Muscle layer of duodenum (tissue), 2 donors: ENCODE measurements at regions not wholly inside any gene's neighbourhood (a gene's known extent, or its start where the extent isn't known, plus 50 kb on each side); places are given as distances from the start of the nearest gene placed in this dataset.
"Not testable (repeated sequence)": the region's sequence is repeated elsewhere in the genome, so short reads cannot be mapped to it uniquely, and the experiment has no call there.

Experiments used
- H3K27ac ChIP-seq: one replicate; pipeline ENCODE4 v1.7.0; 2013; ENCODE audit warnings: mild to moderate bottlenecking, low read length
- H3K27me3 ChIP-seq: one replicate; pipeline ENCODE4 v1.7.0; 2013; ENCODE audit warnings: low read depth, mild to moderate bottlenecking, control low read depth, low read length
- H3K36me3 ChIP-seq, 2 donors: one replicate each; pipeline ENCODE4 v1.7.0; 2013; ENCODE audit warnings: low read length in 2 of 2, control low read depth in 1 of 2, mild to moderate bottlenecking in 1 of 2; ENCODE audit not compliant: insufficient read depth in 2 of 2, control insufficient read depth in 1 of 2
- H3K4me1 ChIP-seq, 2 donors: one replicate each; pipeline ENCODE4 v1.7.0; 2013; ENCODE audit warnings: low read length in 2 of 2, mild to moderate bottlenecking in 2 of 2, control low read depth in 1 of 2, moderate library complexity in 1 of 2; ENCODE audit not compliant: insufficient read depth in 2 of 2, control insufficient read depth in 1 of 2
- H3K4me3 ChIP-seq, 2 donors: one replicate each; pipeline ENCODE4 v1.7.0; 2013; ENCODE audit warnings: low read length in 2 of 2, low read depth in 1 of 2, mild to moderate bottlenecking in 1 of 2
- H3K9me3 ChIP-seq, 2 donors: one replicate each; pipeline ENCODE4 v1.7.0; 2013; ENCODE audit warnings: low read length in 2 of 2, control low read depth in 1 of 2, mild to moderate bottlenecking in 1 of 2; ENCODE audit not compliant: control insufficient read depth in 1 of 2
- donor health status: healthy.

GRCh38 chr7:76971201-76971600 lies 61.0 kb downstream of the SPDYE17 start:
- not testable (repeated sequence) for H3K27me3 ChIP-seq, H3K9me3 ChIP-seq, H3K4me3 ChIP-seq, H3K27ac ChIP-seq, H3K4me1 ChIP-seq, H3K36me3 ChIP-seq

- not testable (repeated sequence) for H3K36me3 ChIP-seq, H3K4me1 ChIP-seq, H3K4me3 ChIP-seq, H3K9me3 ChIP-seq, H3K27me3 ChIP-seq, H3K27ac ChIP-seq
These were observed 62.3 kb downstream of the SPDYE17 start for GRCh38 chr7:76969892-76970291.

- not testable (repeated sequence) for H3K27me3 ChIP-seq, H3K4me1 ChIP-seq, H3K36me3 ChIP-seq, H3K4me3 ChIP-seq, H3K9me3 ChIP-seq, H3K27ac ChIP-seq
These were observed 66.2 kb downstream of the SPDYE17 start for GRCh38 chr7:76965731-76966548.

- not testable (repeated sequence) for H3K9me3 ChIP-seq, H3K4me3 ChIP-seq, H3K27ac ChIP-seq, H3K4me1 ChIP-seq, H3K27me3 ChIP-seq, H3K36me3 ChIP-seq
These were observed 68.1 kb downstream of the SPDYE17 start for GRCh38 chr7:76964050-76964449.

GRCh38 chr7:76963061-76963460 lies 69.1 kb downstream of the SPDYE17 start:
- H3K4me1 ChIP-seq, H3K4me3 ChIP-seq, H3K27ac ChIP-seq, H3K27me3 ChIP-seq, H3K36me3 ChIP-seq, H3K9me3 ChIP-seq: not testable (repeated sequence)

- H3K27ac ChIP-seq, H3K4me1 ChIP-seq, H3K4me3 ChIP-seq, H3K36me3 ChIP-seq, H3K27me3 ChIP-seq, H3K9me3 ChIP-seq: not testable (repeated sequence)
These were observed 71.7 kb downstream of the SPDYE17 start for GRCh38 chr7:76960400-76960986.

- H3K4me1 ChIP-seq, H3K36me3 ChIP-seq, H3K4me3 ChIP-seq, H3K9me3 ChIP-seq, H3K27me3 ChIP-seq, H3K27ac ChIP-seq: not testable (repeated sequence)
These were observed 72.4 kb downstream of the SPDYE17 start for GRCh38 chr7:76959573-76960399.

- H3K4me3 ChIP-seq, H3K27me3 ChIP-seq, H3K9me3 ChIP-seq, H3K36me3 ChIP-seq, H3K27ac ChIP-seq, H3K4me1 ChIP-seq: not testable (repeated sequence)
These were observed 75.6 kb downstream of the SPDYE17 start for GRCh38 chr7:76956531-76956930.

GRCh38 chr7:76955124-76955523 lies 77.0 kb downstream of the SPDYE17 start:
- not testable (repeated sequence) for H3K27me3 ChIP-seq, H3K36me3 ChIP-seq, H3K9me3 ChIP-seq, H3K4me3 ChIP-seq, H3K27ac ChIP-seq, H3K4me1 ChIP-seq

- H3K4me3 ChIP-seq, H3K9me3 ChIP-seq, H3K27me3 ChIP-seq: not testable (repeated sequence)
These were observed 87.6 kb downstream of the SPDYE17 start for GRCh38 chr7:76944603-76945002.

GRCh38 chr7:76941809-76942765 lies 90.1 kb downstream of the SPDYE17 start:
- H3K27me3 ChIP-seq, H3K27ac ChIP-seq, H3K4me3 ChIP-seq, H3K4me1 ChIP-seq, H3K36me3 ChIP-seq, H3K9me3 ChIP-seq: not testable (repeated sequence)

More at GRCh38 chr7:76944603-76945002, 87.6 kb downstream of the SPDYE17 start:
- H3K36me3 ChIP-seq, H3K27ac ChIP-seq, H3K4me1 ChIP-seq: not testable (repeated sequence)
